C1 segment of cervical spinal cord (tissue), 14 donors: ENCODE measurements at regions not wholly inside any gene's neighbourhood (a gene's known extent, or its start where the extent isn't known, plus 50 kb on each side); places are given as distances from the start of the nearest gene placed in this dataset.

Source experiments
- DNase-seq, 14 donors: peaks; one replicate each; lab custom pipeline; 2025; lab: John Stamatoyannopoulos, UW

DNA sequence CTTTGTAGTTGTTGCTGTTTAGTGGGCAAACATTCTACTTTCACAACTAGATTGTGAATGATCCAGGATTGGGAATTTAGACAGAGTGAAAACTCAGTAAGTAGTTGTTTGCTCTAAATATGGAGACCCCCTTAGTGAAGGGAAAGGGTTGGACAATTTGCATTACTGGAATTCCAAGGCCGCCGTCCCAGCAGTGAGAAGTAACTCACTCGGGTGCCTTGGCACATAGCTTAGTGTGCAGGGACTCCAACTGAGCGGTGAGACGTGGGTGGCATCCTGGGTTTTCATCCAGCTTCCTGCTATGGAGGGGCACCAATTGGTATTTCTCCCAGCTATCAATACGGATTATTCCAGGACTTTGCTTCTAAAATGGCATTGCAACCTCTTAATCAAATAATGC is 69.7 kb upstream of the FCN1 start:
- DNase-seq: no peak

DNA sequence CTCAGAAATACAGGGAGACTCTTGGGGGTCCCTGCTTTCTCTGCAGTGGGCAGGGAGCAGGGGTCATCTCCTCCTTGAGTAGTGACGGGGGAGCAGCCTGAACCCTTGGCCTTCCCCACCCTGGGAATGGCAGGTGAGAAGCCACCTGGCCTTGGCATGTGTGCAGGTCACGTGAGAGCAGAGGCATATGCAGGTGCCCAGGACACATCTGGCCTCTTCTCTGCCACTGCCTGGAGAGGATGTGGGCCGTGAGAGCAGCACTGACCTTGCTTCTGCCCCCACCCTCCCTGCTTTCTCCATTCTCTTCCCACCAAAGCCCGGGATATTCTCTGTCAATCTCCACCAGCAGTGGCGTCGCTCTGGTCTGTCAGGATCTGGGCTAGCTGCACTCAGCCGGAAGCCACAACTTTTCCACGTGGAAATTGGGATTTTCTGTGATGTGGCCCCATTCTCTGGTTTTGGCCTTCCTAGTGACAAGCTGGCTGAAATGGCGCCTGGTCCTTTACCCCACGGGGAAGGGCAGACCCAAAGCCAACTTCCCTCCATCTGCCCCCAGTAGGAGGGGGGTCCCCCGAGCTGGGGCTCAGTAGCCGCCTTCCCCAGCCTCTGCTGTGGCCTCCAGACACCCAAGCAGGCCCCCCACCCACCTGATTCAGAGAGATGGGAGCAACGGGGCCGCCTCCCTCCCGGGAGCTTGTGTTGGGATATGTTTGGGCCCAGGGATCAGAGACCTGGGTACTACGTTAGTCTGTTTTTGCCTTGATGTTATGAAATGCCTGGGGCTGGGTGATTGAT is 70.4 kb upstream of the FCN1 start:
- DNase-seq: no peak

GRCh38 chr9:134988706-134989105 is 71.0 kb upstream of the FCN1 start:
- no peak for DNase-seq

GRCh38 chr9:134989206-134990065 is 71.7 kb upstream of the FCN1 start:
- DNase-seq: no peak

DNA sequence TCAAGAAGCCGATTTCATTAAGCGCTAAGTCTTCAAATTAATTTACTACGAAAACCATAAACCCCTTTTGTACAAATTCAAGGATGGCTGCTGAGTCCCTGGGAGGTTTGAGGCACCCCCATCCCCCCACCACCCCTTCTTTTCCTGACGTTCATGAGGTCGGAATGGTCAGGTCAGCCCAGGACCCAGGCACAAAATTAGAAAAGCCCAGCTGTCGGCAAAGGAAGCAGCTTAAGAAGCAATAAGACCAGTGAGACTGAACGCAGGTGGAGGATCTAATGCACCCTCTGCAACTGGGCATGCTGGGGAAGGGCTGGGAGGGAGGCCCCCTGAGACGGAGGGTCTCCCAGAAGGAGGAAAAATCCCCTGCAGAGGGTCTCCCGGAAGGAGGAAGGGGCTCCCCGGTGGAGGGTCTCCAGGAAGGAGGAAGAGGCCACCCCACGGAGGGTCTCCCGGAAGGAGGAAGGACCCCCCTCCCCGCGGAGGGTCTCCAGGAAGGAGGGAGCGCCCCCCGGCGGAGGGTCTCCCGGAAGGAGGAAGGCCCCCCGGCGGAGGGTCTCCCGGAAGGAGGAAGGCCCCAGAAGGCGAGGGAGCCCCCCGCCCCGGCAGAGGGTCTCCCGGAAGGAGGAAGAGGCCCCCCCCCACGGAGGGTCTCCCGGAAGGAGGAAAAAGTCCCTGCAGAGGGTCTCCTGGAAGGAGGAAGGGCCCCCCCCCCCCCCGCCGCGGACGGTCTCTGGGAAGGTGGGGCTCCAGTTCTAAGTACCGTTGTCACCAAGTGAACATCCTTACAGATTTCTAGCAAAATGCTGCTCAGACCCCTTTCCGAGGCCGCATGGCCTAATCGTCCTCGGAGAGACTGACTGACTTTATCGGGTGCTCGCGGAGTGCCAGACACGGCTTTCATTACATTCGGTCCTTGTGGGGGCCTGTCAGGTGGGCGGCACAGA is 74.4 kb upstream of the FCN1 start:
- DNase-seq: no peak

DNA sequence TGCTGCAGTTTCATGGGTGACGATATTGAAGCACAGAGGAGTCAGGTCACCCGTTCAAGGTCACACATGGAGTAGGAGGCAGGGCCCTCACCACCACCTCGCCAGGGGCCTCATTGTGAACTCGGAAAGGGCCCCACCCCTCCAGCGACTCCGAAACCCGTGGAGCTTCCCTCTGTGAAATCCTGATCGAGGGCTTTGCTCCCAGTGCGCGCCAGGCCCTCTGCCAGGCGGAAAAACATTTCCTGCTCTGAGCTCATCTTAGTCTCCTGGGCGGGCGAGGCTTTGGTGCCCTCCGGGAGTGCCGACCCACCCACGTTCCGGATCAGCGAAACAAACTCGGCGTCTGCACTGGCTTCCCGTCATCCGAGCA is 75.0 kb upstream of the FCN1 start:
- no peak for DNase-seq

GRCh38 chr9:134993416-134993815 is 75.7 kb upstream of the FCN1 start:
- DNase-seq: no peak

DNA sequence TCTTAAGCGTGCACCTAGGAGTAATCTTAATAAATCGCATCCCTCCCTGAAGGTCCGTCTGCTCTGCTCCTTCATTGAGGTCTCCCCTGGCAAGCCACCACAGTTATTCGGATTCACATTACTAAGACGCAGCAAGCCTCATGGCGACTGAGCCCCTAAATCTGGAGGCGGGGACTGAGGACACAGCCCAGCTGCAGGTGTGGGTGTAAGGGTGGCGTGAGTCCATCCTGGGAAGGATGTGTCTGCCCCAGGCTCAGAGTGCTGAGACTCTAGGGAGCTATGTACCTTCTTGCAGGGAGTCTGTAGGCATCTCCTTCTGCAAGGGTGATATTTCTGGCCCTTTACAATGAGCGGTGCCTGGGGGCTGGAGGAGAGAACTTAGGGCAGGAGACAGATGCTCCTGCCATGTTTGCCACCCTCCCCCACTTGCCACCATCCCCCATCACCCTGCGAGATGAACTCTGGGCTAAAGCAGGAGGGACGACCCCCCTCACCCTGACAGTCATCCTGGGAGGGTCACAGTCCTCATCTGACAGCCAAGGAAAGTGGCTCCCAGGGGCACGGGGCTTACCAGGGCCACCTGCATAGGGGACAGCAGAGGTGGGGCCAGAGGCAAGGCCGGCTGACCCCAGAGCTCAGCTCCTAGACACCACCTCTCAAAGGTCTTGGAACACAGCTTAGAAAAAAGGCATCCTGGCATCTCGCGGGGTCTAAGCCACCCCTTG is 76.4 kb upstream of the FCN1 start:
- DNase-seq: no peak

GRCh38 chr9:134994926-134995791 is 77.4 kb upstream of the FCN1 start:
- no peak for DNase-seq

DNA sequence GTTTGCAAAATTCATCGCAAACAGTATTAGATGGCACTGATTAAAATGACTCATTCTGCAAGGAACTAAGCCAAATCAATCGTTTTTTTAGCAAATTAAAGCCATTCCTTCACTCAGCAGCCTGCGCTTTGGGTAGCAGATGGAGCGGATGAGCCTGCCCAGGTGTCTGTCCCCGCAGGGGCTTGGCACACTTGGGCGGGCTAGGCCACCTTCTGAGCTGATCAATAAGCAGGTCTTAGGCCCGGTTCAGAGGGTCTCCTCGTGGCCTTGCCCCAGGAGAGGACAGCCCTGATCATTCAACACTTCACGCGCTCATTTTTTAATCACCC is 78.0 kb upstream of the FCN1 start:
- no peak for DNase-seq

DNA sequence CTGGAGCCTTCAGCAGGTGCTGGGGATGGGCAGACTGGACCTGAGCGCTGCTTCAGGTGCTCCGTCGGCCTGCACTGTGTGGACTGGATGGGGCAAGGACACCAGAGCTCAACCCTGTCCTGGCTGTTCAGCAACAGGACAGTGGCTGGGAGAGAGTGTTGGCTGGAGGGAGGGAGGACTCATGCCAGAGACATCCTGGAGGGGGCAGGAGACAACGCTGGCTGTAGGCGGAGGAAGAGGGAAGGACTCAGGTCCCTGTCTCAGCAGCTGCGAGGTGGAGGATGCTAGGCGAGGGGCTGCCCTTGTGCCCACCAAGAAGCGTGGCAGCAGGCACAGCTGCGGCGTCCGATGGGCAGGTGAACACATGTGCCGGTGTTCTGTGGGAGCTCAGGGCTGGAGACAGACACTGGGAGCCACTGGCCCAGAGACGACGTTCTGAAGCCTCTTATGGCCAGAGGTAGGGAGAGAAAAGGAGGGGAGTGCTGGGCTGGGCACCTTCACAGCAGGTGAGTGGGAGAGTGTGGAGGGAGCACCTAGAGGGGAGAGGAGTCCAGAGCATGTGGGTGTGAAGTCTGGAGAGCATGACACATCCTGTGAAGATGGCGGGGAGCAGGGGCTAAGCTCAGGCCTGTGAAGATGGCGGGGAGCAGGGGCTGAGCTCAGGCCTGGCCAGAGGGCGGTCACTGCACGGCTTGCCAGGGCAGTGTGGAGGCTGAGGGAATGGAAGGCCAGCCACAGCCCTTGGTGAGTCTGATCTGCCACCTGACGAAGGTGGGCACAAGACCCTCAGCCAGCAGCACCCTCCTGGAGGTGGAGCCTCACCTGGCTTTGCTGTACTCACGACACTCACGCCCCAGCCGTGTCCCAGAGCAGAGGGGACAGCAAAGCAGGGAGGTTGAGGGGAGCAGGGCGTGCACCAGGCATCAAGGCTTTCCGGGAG is 79.1 kb upstream of the FCN1 start:
- DNase-seq: no peak

- no peak for DNase-seq
Observed at GRCh38 chr9:135000647-135001245, 83.0 kb upstream of the FCN1 start.

DNA sequence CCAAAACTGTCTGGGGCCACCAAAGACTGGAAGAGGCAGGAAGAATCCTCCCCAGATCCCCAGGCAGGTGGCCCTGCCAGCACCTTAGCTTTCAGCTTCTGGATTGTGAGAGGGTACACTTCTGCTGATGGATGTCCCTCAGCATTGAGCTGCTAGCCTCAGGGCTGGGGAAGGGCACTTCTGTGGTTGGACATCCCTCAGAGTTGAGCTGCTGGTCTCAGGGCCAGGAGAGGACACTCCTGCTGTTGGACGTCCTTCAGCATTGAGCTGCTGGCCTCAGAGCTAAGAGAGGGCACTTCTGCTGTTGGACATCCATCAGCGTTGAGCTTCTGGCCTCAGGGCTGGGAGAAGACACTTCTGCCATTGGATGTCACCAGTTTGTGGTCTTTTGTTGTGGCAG is 83.8 kb upstream of the FCN1 start:
- DNase-seq: no peak

- DNase-seq: no peak
Observed at GRCh38 chr9:135002336-135002735, 84.6 kb upstream of the FCN1 start.

DNA sequence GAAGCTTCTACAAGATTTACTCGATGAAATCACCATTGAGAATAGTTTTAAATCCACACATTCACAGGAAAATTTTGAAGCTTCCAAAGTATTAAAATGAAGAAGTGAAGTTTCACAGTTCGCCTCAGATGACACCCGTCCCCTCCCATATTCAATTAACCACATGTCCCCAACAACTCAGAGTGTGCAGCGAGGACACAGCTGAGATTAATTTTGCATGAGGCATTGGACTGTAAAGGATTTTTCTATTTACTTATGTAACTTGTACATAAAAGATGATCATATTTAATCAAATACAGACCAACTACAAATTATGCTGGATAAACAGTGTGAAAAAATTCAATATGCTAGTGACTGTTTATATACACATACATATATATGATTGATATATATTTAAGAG is 84.7 kb upstream of the OLFM1 start:
- no peak for DNase-seq

GRCh38 chr9:135004772-135005171 is 82.7 kb upstream of the OLFM1 start:
- no peak for DNase-seq

DNA sequence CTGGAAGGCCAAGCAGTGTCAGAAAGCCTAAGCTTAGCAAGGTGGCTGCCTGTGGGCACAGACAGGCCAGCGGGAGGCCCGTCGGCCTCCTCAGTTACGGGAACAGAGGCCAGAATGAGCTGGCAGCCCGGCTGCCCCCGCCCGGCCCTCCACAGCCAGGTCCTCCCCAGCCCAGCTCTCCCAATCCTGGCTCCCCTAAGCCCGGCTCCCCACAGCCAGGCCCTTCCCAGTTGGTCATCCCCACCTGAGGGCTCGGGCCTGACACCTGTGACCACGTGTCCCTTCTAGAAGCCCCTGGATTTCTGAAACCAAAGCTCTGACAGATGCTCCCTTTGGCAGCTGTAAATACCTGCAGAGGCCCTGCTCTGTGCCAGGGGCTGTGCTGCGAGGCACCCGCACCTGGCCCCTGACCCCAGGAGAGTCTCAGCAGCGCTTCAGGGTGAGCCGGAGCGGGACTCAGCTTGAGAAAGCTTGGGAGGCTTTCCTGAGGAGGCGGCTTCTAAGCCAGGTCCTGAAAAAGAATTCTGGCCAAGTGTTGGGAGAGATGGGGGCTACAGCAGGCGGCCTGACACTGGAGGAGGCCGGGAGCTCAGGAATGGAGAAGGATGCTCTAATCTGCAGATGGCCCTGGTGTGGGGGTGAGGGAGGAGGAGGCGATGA is 80.4 kb upstream of the OLFM1 start:
- no peak for DNase-seq

- no peak for DNase-seq
Observed at GRCh38 chr9:135007601-135008000, 79.9 kb upstream of the OLFM1 start.
